ENCODE measurements at regions not wholly inside any gene's neighbourhood (a gene's known extent, or its start where the extent isn't known, plus 50 kb on each side); places are given as distances from the start of the nearest gene placed in this dataset.

DNA sequence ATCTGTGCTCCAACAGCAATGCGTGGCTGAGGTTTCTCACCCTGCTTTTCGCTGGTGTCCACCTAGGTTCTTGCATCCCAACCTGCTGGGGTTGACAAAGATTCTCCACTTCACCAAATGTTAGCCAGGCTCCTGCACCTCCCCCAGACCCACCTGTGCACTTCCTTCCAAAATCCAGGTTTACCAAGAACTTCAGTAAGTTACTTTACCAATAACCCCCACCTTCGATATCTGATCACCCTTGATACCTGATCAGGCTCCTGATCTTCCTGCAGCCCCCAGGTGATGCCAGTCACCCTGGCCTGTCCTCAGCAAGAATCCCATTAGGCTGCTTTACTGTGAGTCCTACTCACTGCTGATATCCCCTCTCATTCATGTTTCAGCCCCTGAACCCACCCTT is 1203.4 kb downstream of the TBC1D22A start:
- TF ChIP-seq FOXP2 (optimal IDR thresholded peaks at IDR 0.05; ENCODE audit: control extremely low read depth, extremely low read length, insufficient read depth) (no peak), POLR2AphosphoS5 (IDR thresholded peaks at IDR 0.05; ENCODE audit: borderline replicate concordance, low read depth, low read length) (no peak), EZH2 (IDR thresholded peaks at IDR 0.05) (no peak)
- H3K9me3 ChIP-seq (ENCODE audit: low read depth, low read length): no peaks in the 10 kb centered on the region
- H3K27ac ChIP-seq: no peak overlapping the region
- H3K36me3 ChIP-seq (ENCODE audit: insufficient read depth, low read length): no peaks in the 10 kb centered on the region
- DNase-seq (ENCODE audit: low read depth, low spot score): no peak
- no peak overlapping the region for H3K4me3 ChIP-seq
- no peak overlapping the region for H3K9ac ChIP-seq (ENCODE audit: insufficient read length)

GRCh38 chr22:47965066-47965465 is 1202.6 kb downstream of the TBC1D22A start:
- Histone ChIP-seq H3K27ac (no peak overlapping the region), H3K9ac (ENCODE audit: insufficient read length) (no peak overlapping the region), H3K9me3 (ENCODE audit: low read depth, low read length) (no peaks in the 10 kb centered on the region), H3K36me3 (ENCODE audit: insufficient read depth, low read length) (no peaks in the 10 kb centered on the region), H3K4me3 (no peak overlapping the region)
- TF ChIP-seq EZH2 (IDR thresholded peaks at IDR 0.05) (no peak), POLR2AphosphoS5 (IDR thresholded peaks at IDR 0.05; ENCODE audit: borderline replicate concordance, low read depth, low read length) (no peak)
- DNase-seq (ENCODE audit: low read depth, low spot score): no peak

DNA sequence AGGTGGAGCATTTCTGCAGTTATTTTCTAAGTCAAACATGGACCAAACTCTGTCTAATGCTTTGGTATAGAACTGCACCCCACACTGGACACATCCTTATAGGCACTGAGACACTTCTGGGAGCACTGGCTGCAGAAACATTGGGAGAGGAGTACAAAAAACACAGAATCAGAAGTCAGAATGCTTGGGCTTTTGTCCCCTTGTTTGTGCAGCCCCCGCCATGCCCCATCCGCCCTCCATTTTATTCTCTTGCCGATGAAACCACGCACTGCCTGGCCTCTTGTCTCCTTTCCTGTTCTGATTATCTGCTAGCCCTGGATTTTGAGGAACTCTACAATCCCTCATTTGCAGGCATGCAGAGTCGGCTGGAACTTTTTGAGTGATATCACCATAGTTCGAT is 1201.2 kb downstream of the TBC1D22A start:
- Histone ChIP-seq H3K4me3 (no peak overlapping the region), H3K9ac (ENCODE audit: insufficient read length) (no peak overlapping the region), H3K9me3 (ENCODE audit: low read depth, low read length) (no peaks in the 10 kb centered on the region), H3K27ac (no peak overlapping the region), H3K36me3 (ENCODE audit: insufficient read depth, low read length) (no peaks in the 10 kb centered on the region)
- no peak for TF ChIP-seq FOXP2 (optimal IDR thresholded peaks at IDR 0.05; ENCODE audit: control extremely low read depth, extremely low read length, insufficient read depth)
- no peak for TF ChIP-seq EZH2 (IDR thresholded peaks at IDR 0.05)
- TF ChIP-seq POLR2AphosphoS5 (IDR thresholded peaks at IDR 0.05; ENCODE audit: borderline replicate concordance, low read depth, low read length): no peak
- DNase-seq (ENCODE audit: low read depth, low spot score): no peak

- TF ChIP-seq POLR2AphosphoS5 (IDR thresholded peaks at IDR 0.05; ENCODE audit: borderline replicate concordance, low read depth, low read length) (no peak), FOXP2 (optimal IDR thresholded peaks at IDR 0.05; ENCODE audit: control extremely low read depth, extremely low read length, insufficient read depth) (no peak), EZH2 (IDR thresholded peaks at IDR 0.05) (no peak)
- Histone ChIP-seq H3K4me3 (no peak overlapping the region), H3K36me3 (ENCODE audit: insufficient read depth, low read length) (no peaks in the 10 kb centered on the region), H3K9me3 (ENCODE audit: low read depth, low read length) (no peaks in the 10 kb centered on the region), H3K27ac (no peak overlapping the region), H3K9ac (ENCODE audit: insufficient read length) (no peak overlapping the region)
- DNase-seq (ENCODE audit: low read depth, low spot score): no peak
These were observed 1195.2 kb downstream of the TBC1D22A start for GRCh38 chr22:47957649-47958048.

DNA sequence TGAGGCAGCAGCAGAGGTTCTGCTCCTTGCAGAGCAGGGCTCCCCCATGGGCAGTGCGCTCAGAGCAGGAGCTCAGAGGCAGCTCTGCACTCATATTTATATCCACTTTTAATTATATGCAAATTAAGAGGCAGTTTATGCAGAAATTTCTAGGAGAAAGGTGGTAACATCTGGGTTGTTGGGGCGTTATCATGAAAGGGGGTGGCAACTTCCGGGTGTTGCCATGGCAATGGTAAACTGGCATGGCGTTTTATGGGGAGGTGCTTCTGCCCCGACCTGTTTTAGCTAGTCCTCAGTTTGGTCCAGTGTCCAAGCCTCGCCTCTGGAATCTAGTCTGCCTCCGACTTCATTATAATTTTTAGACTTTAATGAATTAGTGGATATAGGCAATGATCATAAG is 1191.7 kb downstream of the TBC1D22A start:
- H3K27ac ChIP-seq: no peak overlapping the region
- no peaks in the 10 kb centered on the region for H3K36me3 ChIP-seq (ENCODE audit: insufficient read depth, low read length)
- no peak for TF ChIP-seq EZH2 (IDR thresholded peaks at IDR 0.05)
- TF ChIP-seq POLR2AphosphoS5 (IDR thresholded peaks at IDR 0.05; ENCODE audit: borderline replicate concordance, low read depth, low read length): no peak
- no peak for TF ChIP-seq FOXP2 (optimal IDR thresholded peaks at IDR 0.05; ENCODE audit: control extremely low read depth, extremely low read length, insufficient read depth)
- no peak for DNase-seq (ENCODE audit: low read depth, low spot score)
- no peak overlapping the region for H3K4me3 ChIP-seq
- no peak overlapping the region for H3K9ac ChIP-seq (ENCODE audit: insufficient read length)
- H3K9me3 ChIP-seq (ENCODE audit: low read depth, low read length): no peaks in the 10 kb centered on the region

- no peak for TF ChIP-seq FOXP2 (optimal IDR thresholded peaks at IDR 0.05; ENCODE audit: control extremely low read depth, extremely low read length, insufficient read depth)
- no peak for TF ChIP-seq EZH2 (IDR thresholded peaks at IDR 0.05)
- Histone ChIP-seq H3K9ac (ENCODE audit: insufficient read length) (no peak overlapping the region), H3K9me3 (ENCODE audit: low read depth, low read length) (no peaks in the 10 kb centered on the region), H3K4me3 (no peak overlapping the region), H3K27ac (no peak overlapping the region), H3K36me3 (ENCODE audit: insufficient read depth, low read length) (no peaks in the 10 kb centered on the region)
- no peak for DNase-seq (ENCODE audit: low read depth, low spot score)
These were observed 1182.5 kb downstream of the TBC1D22A start for GRCh38 chr22:47944941-47945340.

- H3K9ac ChIP-seq (ENCODE audit: insufficient read length): no peak overlapping the region
- H3K36me3 ChIP-seq (ENCODE audit: insufficient read depth, low read length): no peaks in the 10 kb centered on the region
- no peak for TF ChIP-seq POLR2AphosphoS5 (IDR thresholded peaks at IDR 0.05; ENCODE audit: borderline replicate concordance, low read depth, low read length)
- TF ChIP-seq FOXP2 (optimal IDR thresholded peaks at IDR 0.05; ENCODE audit: control extremely low read depth, extremely low read length, insufficient read depth): no peak
- TF ChIP-seq EZH2 (IDR thresholded peaks at IDR 0.05): no peak
- no peak overlapping the region for H3K27ac ChIP-seq
- DNase-seq (ENCODE audit: low read depth, low spot score): no peak
- H3K4me3 ChIP-seq: no peak overlapping the region
- no peaks in the 10 kb centered on the region for H3K9me3 ChIP-seq (ENCODE audit: low read depth, low read length)
These were observed 1181.6 kb downstream of the TBC1D22A start for GRCh38 chr22:47943729-47944700.

DNA sequence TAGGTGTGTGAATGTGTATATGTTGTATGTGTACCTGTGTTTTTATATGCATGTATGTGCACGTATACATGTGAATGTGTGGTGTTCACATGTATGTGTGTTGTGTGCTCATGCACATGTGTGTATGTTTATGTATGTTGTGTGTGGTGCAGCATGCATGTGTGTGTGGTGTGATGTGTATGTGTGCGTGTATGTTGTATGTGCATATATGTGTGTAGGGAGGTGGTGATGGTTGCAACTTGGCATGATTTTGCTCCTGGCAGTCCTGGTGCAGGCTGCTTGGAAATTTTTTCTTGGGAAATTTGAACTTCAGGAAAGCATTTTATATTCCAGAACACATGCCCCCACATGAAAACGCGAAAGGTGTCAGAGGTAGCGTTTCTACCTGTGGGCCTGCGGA is 1177.8 kb downstream of the TBC1D22A start:
- no peak for DNase-seq (ENCODE audit: low read depth, low spot score)
- no peaks in the 10 kb centered on the region for H3K9me3 ChIP-seq (ENCODE audit: low read depth, low read length)
- no peak overlapping the region for H3K4me3 ChIP-seq
- H3K27ac ChIP-seq: no peak overlapping the region
- TF ChIP-seq POLR2AphosphoS5 (IDR thresholded peaks at IDR 0.05; ENCODE audit: borderline replicate concordance, low read depth, low read length) (no peak), EZH2 (IDR thresholded peaks at IDR 0.05) (no peak), FOXP2 (optimal IDR thresholded peaks at IDR 0.05; ENCODE audit: control extremely low read depth, extremely low read length, insufficient read depth) (no peak)
- H3K9ac ChIP-seq (ENCODE audit: insufficient read length): no peak overlapping the region
- H3K36me3 ChIP-seq (ENCODE audit: insufficient read depth, low read length): no peaks in the 10 kb centered on the region

GRCh38 chr22:47933891-47934290 is 1171.4 kb downstream of the TBC1D22A start:
- Histone ChIP-seq H3K36me3 (ENCODE audit: insufficient read depth, low read length) (no peaks in the 10 kb centered on the region), H3K9ac (ENCODE audit: insufficient read length) (no peak overlapping the region), H3K27ac (no peak overlapping the region), H3K4me3 (no peak overlapping the region), H3K9me3 (ENCODE audit: low read depth, low read length) (no peaks in the 10 kb centered on the region)
- TF ChIP-seq EZH2 (IDR thresholded peaks at IDR 0.05) (no peak), FOXP2 (optimal IDR thresholded peaks at IDR 0.05; ENCODE audit: control extremely low read depth, extremely low read length, insufficient read depth) (no peak), POLR2AphosphoS5 (IDR thresholded peaks at IDR 0.05; ENCODE audit: borderline replicate concordance, low read depth, low read length) (no peak)
- DNase-seq (ENCODE audit: low read depth, low spot score): no peak
